Fibroblast of mammary gland (primary cell): ENCODE measurements at regions not wholly inside any gene's neighbourhood (a gene's known extent, or its start where the extent isn't known, plus 50 kb on each side); places are given as distances from the start of the nearest gene placed in this dataset.

Experiments
- DNase-seq: peaks from one replicate; pipeline ENCODE4 v3.0.0-alpha.2; 2010; ENCODE audit warnings: low read depth
- H3K4me3 ChIP-seq: 2 replicates; pipeline ENCODE4 v1.5.1; 2011; ENCODE audit warnings: low read depth, mild to moderate bottlenecking, low read length, moderate library complexity; ENCODE audit not compliant: control insufficient read depth
- CTCF ChIP-seq: conservative IDR thresholded peaks from 2 replicates; pipeline ENCODE4 v1.5.1; 2011; ENCODE audit warnings: low read depth, low read length, inconsistent platforms; ENCODE audit not compliant: control insufficient read depth, insufficient read depth

- peak; percentile 64 for DNase-seq
- H3K4me3 ChIP-seq = no peak overlapping the region
- TF ChIP-seq CTCF = no peak
These were observed 185.0 kb upstream of the NRXN3 start for GRCh38 chr14:77985211-77985615.

GRCh38 chr14:77986773-77987172, 183.4 kb upstream of the NRXN3 start:
- no peak overlapping the region for H3K4me3 ChIP-seq
- DNase-seq = no peak
- no peak for TF ChIP-seq CTCF

GRCh38 chr14:77988096-77988870, 181.9 kb upstream of the NRXN3 start:
- no peak for TF ChIP-seq CTCF
- no peak overlapping the region for H3K4me3 ChIP-seq
- DNase-seq = peak; percentile 67

- H3K4me3 ChIP-seq = no peak overlapping the region
- peak; percentile 95 for DNase-seq
- TF ChIP-seq CTCF = no peak
These were observed 181.2 kb upstream of the NRXN3 start for GRCh38 chr14:77988970-77989369.

- TF ChIP-seq CTCF = no peak
- DNase-seq = no peak
- H3K4me3 ChIP-seq = no peak overlapping the region
These were observed 180.7 kb upstream of the NRXN3 start for GRCh38 chr14:77989441-77989991.

- DNase-seq = no peak
- TF ChIP-seq CTCF = no peak
- no peak overlapping the region for H3K4me3 ChIP-seq
These were observed 179.8 kb upstream of the NRXN3 start for GRCh38 chr14:77990337-77990736.
